WI38 (cell line): ENCODE measurements at regions not wholly inside any gene's neighbourhood (a gene's known extent, or its start where the extent isn't known, plus 50 kb on each side); places are given as distances from the start of the nearest gene placed in this dataset.

ENCODE experiments used
- H3K4me3 ChIP-seq: 2 replicates; pipeline ENCODE4 v1.5.1; 2011; ENCODE audit warnings: low read depth, mild to moderate bottlenecking, control low read depth, low read length
- TF ChIP-seq, protein P1 (sequence below): IDR thresholded peaks from 2 replicates; pipeline ENCODE4 v1.5.1; 2012; ENCODE audit warnings: low read depth, mild to moderate bottlenecking, control low read depth, low read length

DNA sequence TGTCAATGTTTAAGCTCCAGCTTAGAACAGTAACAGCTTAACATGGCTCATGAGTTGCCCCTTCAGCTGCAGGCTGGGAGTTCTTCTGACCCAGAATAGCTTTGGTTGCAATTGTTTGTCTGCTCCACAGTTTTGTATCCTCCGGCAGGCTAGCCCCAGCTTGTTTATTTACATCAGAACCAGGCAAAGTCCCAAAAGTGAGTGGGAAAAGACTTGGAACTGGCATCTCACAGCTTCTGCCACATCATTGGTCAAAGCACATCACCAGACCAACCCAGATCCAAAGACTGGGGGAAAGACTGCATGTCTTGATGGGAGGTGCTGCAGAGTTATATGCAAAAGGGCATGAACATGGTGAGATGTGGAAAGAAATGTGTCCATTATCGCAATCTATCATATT, 231.2 kb upstream of the CPEB2 start:
- H3K4me3 ChIP-seq = no peak overlapping the region
- TF ChIP-seq, protein P1, sequence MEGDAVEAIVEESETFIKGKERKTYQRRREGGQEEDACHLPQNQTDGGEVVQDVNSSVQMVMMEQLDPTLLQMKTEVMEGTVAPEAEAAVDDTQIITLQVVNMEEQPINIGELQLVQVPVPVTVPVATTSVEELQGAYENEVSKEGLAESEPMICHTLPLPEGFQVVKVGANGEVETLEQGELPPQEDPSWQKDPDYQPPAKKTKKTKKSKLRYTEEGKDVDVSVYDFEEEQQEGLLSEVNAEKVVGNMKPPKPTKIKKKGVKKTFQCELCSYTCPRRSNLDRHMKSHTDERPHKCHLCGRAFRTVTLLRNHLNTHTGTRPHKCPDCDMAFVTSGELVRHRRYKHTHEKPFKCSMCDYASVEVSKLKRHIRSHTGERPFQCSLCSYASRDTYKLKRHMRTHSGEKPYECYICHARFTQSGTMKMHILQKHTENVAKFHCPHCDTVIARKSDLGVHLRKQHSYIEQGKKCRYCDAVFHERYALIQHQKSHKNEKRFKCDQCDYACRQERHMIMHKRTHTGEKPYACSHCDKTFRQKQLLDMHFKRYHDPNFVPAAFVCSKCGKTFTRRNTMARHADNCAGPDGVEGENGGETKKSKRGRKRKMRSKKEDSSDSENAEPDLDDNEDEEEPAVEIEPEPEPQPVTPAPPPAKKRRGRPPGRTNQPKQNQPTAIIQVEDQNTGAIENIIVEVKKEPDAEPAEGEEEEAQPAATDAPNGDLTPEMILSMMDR = no peak

DNA sequence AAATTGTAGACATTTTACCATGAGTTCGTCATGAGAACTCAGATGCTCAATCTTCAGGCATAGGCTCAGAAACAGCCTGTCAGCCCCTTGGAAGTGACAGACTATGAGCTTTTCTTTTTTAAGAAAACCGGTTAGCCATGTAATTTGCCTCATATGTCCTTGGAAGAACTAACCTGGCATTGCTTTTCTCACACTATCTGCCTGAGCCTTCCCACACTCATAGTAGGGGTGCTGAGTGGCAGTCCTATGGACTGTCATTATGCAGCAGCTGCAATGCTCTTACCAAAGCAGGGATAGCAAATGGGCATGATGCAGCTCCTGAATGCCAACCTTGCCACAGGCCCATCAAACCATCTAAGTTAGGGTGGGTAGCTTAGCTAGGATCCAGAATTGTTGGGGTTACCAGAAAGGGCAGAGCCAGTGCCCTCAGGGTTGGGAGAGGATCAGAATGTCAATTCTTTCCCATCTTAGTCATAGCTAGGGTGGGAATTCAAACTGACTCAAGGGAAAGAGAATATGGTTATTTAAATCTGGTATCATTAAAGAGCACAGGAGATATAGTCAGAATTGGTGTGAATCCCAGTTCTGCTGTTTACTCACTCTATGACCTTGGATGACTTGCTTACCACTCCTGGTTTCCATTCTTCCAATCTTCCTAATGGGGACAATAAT, 230.6 kb upstream of the CPEB2 start:
- TF ChIP-seq, protein P1 = no peak
- no peak overlapping the region for H3K4me3 ChIP-seq

DNA sequence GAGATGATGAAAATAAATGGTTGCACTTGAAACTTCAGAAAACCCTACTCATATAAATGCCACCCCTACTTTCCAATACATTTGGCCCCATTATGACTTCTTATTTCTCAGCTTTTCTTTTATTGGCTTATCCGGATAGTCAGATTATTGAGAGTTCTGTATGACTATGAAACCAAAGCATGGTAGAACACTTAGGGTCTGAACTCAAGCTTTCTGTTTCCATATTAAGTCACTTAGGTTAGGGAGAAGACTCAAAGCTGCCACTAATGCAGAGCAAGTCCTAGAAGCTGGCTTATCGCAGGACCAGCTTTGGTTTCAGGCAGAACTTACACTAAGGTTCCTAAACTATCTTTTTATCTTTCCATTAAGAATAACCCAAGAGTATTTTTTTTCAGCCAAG, 229.9 kb upstream of the CPEB2 start:
- no peak overlapping the region for H3K4me3 ChIP-seq
- TF ChIP-seq, protein P1 = no peak

DNA sequence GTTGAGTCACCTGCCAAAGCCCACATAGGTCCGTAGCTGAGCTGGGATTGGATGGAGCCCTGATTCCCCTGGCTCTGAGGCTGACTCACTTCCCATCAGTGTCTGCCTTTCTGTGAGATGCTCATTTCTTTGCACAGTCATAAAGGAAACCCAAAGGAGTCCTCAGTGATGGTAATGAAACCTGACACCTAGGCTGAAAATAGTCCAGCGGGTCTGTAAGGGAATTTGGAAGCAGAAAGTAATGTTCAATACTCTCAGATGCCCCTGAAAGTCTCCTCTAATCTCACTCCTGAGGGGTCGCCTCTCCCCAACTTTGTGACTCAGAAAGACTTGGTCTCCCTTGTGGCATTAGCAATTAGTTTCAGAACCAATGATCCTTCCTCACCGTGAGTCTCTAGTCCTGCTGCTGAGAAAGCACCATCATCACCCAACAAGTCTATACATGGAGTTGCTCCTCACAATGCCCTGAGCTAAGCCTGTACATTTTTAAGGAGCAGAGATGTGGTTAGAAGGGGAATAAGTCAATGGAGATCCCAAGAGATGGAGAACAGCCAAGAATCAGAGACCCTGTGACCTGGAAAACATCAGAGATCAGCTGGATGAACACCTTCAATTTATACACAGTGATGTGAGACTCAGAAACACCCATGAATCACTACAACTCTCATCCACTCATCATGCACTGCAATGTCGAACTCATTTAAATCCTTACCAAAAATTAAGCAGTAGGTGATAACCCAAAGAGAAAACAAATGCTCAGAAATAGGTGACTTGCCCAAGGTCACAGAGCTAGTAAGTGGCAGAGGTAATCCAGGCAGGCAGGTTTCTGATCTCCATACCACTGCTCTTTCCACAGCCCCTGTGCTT, 219.0 kb upstream of the CPEB2 start:
- no peak overlapping the region for H3K4me3 ChIP-seq
- TF ChIP-seq, protein P1 = no peak

DNA sequence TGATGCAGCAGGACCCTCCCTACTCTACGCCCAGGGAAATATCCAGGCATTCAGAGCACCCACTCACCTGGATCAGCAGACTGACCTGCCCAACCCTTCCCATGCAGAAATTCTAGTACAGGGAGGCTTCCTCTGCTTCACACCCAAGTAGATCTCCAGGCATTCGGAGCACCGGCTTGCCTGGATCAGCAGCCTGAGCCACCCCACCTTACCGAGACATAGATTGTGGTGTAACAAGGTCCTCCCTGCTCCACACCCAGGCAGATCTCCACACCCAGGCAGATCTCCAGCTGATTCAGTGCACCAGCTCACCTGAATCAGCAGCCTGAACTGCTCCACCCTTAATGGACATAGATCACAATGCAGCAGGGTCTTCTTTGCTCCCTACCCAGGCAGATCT, 215.1 kb upstream of the CPEB2 start:
- TF ChIP-seq, protein P1 = no peak
- no peak overlapping the region for H3K4me3 ChIP-seq

DNA sequence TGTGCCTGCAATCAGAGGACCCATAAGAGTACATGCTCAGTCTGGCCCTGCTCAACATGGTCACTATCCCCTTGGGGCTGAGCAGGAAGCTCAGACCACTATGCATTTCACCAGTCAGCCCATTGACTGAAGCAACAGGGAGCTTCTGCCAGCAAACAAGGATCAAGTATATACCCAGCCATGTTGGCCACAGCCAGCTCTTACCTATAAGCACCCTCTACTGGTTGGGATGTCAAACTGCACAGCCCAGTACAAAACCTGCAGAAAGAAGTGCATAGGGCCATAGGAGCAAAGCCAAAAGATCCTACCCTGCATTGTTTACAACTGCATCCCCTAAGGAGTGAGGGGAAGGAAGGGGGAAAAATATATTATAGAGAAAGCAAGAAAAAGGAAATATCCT, 214.4 kb upstream of the CPEB2 start:
- TF ChIP-seq, protein P1 = peak; percentile 58
- no peak overlapping the region for H3K4me3 ChIP-seq

DNA sequence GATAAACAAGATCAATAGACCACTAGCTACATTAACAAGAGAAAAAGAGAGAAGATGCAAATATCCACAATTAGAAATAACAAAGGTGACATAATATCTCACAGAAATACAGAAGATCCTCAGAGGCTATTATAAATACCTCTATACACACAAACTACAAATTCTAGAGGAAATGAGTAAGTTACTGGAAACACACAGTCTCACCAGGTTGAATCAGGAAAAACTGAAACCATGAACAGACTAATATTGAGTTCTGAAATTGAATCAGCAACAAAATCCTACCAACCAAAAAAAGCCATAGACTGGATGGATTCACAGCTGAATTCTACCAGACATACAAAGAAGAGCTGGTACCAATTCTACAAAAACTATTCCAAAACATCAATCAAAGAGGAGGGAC, 211.8 kb upstream of the CPEB2 start:
- TF ChIP-seq, protein P1 = no peak
- no peak overlapping the region for H3K4me3 ChIP-seq
